Fibroblast of lung (primary cell): ENCODE measurements at regions not wholly inside any gene's neighbourhood (a gene's known extent, or its start where the extent isn't known, plus 50 kb on each side); places are given as distances from the start of the nearest gene placed in this dataset.

Experiments
- CTCF ChIP-seq, 2 donors: IDR thresholded peaks in 1 of 2; conservative IDR thresholded peaks in 1 of 2; 1 replicate in 1 of 2; 2 replicates in 1 of 2; pipeline ENCODE4 v1.5.1; 2011 to 2012; ENCODE audit warnings: low read length in 2 of 2, control low read depth in 1 of 2, inconsistent platforms in 1 of 2, low read depth in 1 of 2, mild to moderate bottlenecking in 1 of 2
- EZH2 ChIP-seq: IDR thresholded peaks from 2 replicates; pipeline ENCODE4 v1.5.1; 2012; ENCODE audit warnings: low read length, control low read depth, mild to moderate bottlenecking; ENCODE audit errors: missing control alignments

- TF ChIP-seq CTCF (conservative IDR thresholded peaks at IDR 0.05 in 1 of 2, IDR thresholded peaks at IDR 0.05 in 1 of 2; ENCODE audit: low read depth in 1 of 2, low read length in 2 of 2) (no peak), EZH2 (no peak)
Observed at GRCh38 chrX:26083093-26083492, 55.0 kb upstream of the MAGEB18 start.
